ENCODE measurements at regions not wholly inside any gene's neighbourhood (a gene's known extent, or its start where the extent isn't known, plus 50 kb on each side); places are given as distances from the start of the nearest gene placed in this dataset.
"Not testable (repeated sequence)": the region's sequence is repeated elsewhere in the genome, so short reads cannot be mapped to it uniquely, and the experiment has no call there.

DNA sequence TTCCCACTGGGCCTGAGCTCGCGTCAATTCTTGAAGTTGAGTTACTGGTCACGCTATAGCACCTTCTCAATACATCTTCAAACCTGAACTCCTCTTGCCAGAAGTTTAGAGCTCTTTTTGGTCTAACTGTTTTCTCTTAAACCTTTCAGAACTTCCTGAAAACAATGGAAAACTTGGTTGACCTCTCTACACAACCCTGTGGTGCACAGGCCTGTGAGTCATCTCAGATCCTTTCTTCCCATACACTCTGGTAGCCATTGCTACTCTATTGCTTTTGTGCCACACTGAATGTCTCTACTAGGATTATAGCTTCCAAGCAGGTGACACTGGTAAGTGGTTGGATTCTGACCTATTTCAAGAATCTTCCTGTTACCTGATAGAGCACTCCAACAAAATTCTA lies 321.5 kb upstream of the FSIP2 start:
- Histone ChIP-seq H3K27ac (ENCODE audit: low read depth, low read length, poor library complexity, severe bottlenecking) (no peak overlapping the region), H3K9me2 (ENCODE audit: insufficient read depth, low read length) (no peaks in the 10 kb centered on the region), H3K36me3 (ENCODE audit: insufficient read depth, low read length) (no peaks in the 10 kb centered on the region), H3K4me3 (ENCODE audit: low read depth, low read length, poor library complexity, severe bottlenecking) (no peak overlapping the region), H3K79me2 (ENCODE audit: insufficient read depth, low read depth, low read length) (no peaks in the 10 kb centered on the region), H3K9me3 (ENCODE audit: low read length) (no peaks in the 10 kb centered on the region), H3K4me1 (ENCODE audit: insufficient read depth, low read length, poor library complexity, severe bottlenecking) (no peaks in the 10 kb centered on the region), H2AFZ (ENCODE audit: low read length) (no peak overlapping the region), H3K4me2 (ENCODE audit: low read length) (no peak overlapping the region), H4K20me1 (ENCODE audit: insufficient read depth, low read length) (no peaks in the 10 kb centered on the region)
- TF ChIP-seq, protein P1, sequence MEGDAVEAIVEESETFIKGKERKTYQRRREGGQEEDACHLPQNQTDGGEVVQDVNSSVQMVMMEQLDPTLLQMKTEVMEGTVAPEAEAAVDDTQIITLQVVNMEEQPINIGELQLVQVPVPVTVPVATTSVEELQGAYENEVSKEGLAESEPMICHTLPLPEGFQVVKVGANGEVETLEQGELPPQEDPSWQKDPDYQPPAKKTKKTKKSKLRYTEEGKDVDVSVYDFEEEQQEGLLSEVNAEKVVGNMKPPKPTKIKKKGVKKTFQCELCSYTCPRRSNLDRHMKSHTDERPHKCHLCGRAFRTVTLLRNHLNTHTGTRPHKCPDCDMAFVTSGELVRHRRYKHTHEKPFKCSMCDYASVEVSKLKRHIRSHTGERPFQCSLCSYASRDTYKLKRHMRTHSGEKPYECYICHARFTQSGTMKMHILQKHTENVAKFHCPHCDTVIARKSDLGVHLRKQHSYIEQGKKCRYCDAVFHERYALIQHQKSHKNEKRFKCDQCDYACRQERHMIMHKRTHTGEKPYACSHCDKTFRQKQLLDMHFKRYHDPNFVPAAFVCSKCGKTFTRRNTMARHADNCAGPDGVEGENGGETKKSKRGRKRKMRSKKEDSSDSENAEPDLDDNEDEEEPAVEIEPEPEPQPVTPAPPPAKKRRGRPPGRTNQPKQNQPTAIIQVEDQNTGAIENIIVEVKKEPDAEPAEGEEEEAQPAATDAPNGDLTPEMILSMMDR (conservative IDR thresholded peaks at IDR 0.05; ENCODE audit: low read length) = no peak
- no peak for TF ChIP-seq EZH2phosphoT487 (IDR thresholded peaks at IDR 0.05; ENCODE audit: borderline replicate concordance, low read depth, low read length)
- ChIA-PET CTCF (ENCODE audit: unreplicated experiment) (no interaction called here), POLR2A (interaction anchor here (0.5 kb wide), 1 partner anchor 49 kb away, joined by 4 read pairs; no protein-coding TSS in a partner anchor)
- no peak for DNase-seq (ENCODE audit: low spot score)
- intact Hi-C loops (cut with micrococcal nuclease; ENCODE audit: unreplicated experiment) = no loop called here
- BruUV-seq (replicated peaks) = no TSS peak

DNA sequence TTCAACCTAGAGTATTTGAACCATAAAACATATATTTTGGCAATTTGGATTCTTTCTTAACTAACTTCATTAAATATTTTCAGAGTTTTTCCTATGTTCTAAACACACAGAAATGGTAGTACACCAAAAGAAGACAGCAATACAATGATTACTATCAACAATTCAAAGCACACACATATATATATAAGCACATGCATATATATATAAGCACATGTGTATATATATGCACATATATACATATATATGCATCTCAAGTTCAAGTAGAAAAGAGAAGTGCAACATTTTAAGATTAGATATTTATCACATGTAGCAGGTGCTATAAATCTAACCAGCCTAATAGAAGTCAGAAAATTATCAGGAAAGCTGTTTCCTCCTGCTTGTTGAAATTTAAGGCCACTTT lies 320.9 kb upstream of the FSIP2 start:
- Histone ChIP-seq H4K20me1 (ENCODE audit: insufficient read depth, low read length) (no peaks in the 10 kb centered on the region), H3K36me3 (ENCODE audit: insufficient read depth, low read length) (no peaks in the 10 kb centered on the region), H2AFZ (ENCODE audit: low read length) (no peak overlapping the region), H3K79me2 (ENCODE audit: insufficient read depth, low read depth, low read length) (no peaks in the 10 kb centered on the region), H3K9me2 (ENCODE audit: insufficient read depth, low read length) (no peaks in the 10 kb centered on the region), H3K4me2 (ENCODE audit: low read length) (no peak overlapping the region), H3K27ac (ENCODE audit: low read depth, low read length, poor library complexity, severe bottlenecking) (no peak overlapping the region), H3K4me1 (ENCODE audit: insufficient read depth, low read length, poor library complexity, severe bottlenecking) (no peaks in the 10 kb centered on the region), H3K9me3 (ENCODE audit: low read length) (no peaks in the 10 kb centered on the region), H3K4me3 (ENCODE audit: low read depth, low read length, poor library complexity, severe bottlenecking) (no peak overlapping the region)
- TF ChIP-seq EZH2phosphoT487 (IDR thresholded peaks at IDR 0.05; ENCODE audit: borderline replicate concordance, low read depth, low read length) = no peak
- TF ChIP-seq, protein P1 (conservative IDR thresholded peaks at IDR 0.05; ENCODE audit: low read length) = no peak
- DNase-seq (ENCODE audit: low spot score) = no peak
- ChIA-PET CTCF (ENCODE audit: unreplicated experiment) (no interaction called here), POLR2A (interaction anchor here (0.6 kb wide), 1 partner anchor 26 kb away, joined by 3 read pairs; no protein-coding TSS in a partner anchor)
- intact Hi-C loops (cut with micrococcal nuclease; ENCODE audit: unreplicated experiment) = no loop called here
- BruUV-seq (replicated peaks) = no TSS peak

DNA sequence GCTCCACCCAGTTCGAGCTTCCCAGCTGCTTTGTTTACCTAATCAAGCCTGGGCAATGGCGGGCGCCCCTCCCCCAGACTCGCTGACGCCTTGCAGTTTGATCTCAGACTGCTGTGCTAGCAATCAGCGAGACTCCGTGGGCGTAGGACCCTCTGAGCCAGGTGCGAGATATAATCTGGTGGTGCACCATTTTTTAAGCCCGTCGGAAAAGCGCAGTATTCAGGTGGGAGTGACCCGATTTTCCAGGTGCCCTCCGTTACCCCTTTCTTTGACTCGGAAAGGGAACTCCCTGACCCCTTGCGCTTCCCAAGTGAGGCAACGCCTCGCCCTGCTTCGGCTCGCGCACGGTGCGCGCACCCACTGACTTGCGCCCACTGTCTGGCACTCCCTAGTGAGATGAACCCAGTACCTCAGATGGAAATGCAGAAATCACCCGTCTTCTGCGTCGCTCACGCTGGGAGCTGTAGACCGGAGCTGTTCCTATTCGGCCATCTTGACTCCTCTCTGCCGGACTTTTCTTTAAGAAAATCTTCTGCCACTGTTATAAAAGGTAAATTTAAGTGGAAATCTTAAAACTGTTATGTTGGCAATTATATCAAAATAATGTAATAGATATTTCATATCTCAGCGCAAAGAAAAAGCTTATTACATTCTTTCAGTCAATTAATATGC lies 313.5 kb upstream of the FSIP2 start:
- H2AFZ ChIP-seq (ENCODE audit: low read length); CTCF ChIA-PET (ENCODE audit: unreplicated experiment); H3K4me2 ChIP-seq (ENCODE audit: low read length); H3K36me3 ChIP-seq (ENCODE audit: insufficient read depth, low read length); H4K20me1 ChIP-seq (ENCODE audit: insufficient read depth, low read length); intact Hi-C loops (cut with micrococcal nuclease; ENCODE audit: unreplicated experiment); H3K9me3 ChIP-seq (ENCODE audit: low read length); H3K27ac ChIP-seq (ENCODE audit: low read depth, low read length, poor library complexity, severe bottlenecking); BruUV-seq (replicated peaks); H3K4me1 ChIP-seq (ENCODE audit: insufficient read depth, low read length, poor library complexity, severe bottlenecking); H3K79me2 ChIP-seq (ENCODE audit: insufficient read depth, low read depth, low read length); DNase-seq (ENCODE audit: low spot score); H3K9me2 ChIP-seq (ENCODE audit: insufficient read depth, low read length); H3K4me3 ChIP-seq (ENCODE audit: low read depth, low read length, poor library complexity, severe bottlenecking): not testable (repeated sequence)
- POLR2A ChIA-PET = interaction anchor here (0.5 kb wide), 1 partner anchor 1077 kb away, joined by 6 read pairs; no protein-coding TSS in a partner anchor
